HG02938 (cell line): ENCODE measurements at regions not wholly inside any gene's neighbourhood (a gene's known extent, or its start where the extent isn't known, plus 50 kb on each side); places are given as distances from the start of the nearest gene placed in this dataset.
"Not testable (repeated sequence)": the region's sequence is repeated elsewhere in the genome, so short reads cannot be mapped to it uniquely, and the experiment has no call there.

Source experiments
- ATAC-seq: cut with Tn5 transposase; IDR thresholded peaks from one replicate; pipeline ENCODE4 v1.9.1; 2021; ENCODE audit warnings: mild to moderate bottlenecking, moderate library complexity; ENCODE audit not compliant: unreplicated experiment

- ATAC-seq: no peak
These were observed 224.2 kb upstream of the SYNCRIP start for GRCh38 chr6:85866758-85867401.

GRCh38 chr6:85866370-85866730 is 223.7 kb upstream of the SYNCRIP start:
- no peak for ATAC-seq

GRCh38 chr6:85865420-85866369 is 223.0 kb upstream of the SYNCRIP start:
- peak; percentile 65 for ATAC-seq

- no peak for ATAC-seq
These were observed 222.0 kb upstream of the SYNCRIP start for GRCh38 chr6:85864453-85865401.

GRCh38 chr6:85856235-85856634 is 213.5 kb upstream of the SYNCRIP start:
- no peak for ATAC-seq

- not testable (repeated sequence) for ATAC-seq
These were observed 195.8 kb upstream of the SYNCRIP start for GRCh38 chr6:85838351-85839119.

GRCh38 chr6:85828973-85829372 is 186.3 kb upstream of the SYNCRIP start:
- no peak for ATAC-seq

GRCh38 chr6:85826997-85827396 is 184.3 kb upstream of the SYNCRIP start:
- ATAC-seq: no peak

- no peak for ATAC-seq
These were observed 181.6 kb upstream of the SYNCRIP start for GRCh38 chr6:85824329-85824728.

GRCh38 chr6:85810558-85810957 is 167.9 kb upstream of the SYNCRIP start:
- ATAC-seq: no peak

GRCh38 chr6:85803721-85804120 is 161.0 kb upstream of the SYNCRIP start:
- no peak for ATAC-seq

GRCh38 chr6:85802162-85802561 is 159.5 kb upstream of the SYNCRIP start:
- no peak for ATAC-seq

GRCh38 chr6:85798931-85799652 is 156.4 kb upstream of the SYNCRIP start:
- no peak for ATAC-seq

GRCh38 chr6:85797993-85798392 is 155.3 kb upstream of the SYNCRIP start:
- ATAC-seq: no peak

GRCh38 chr6:85795945-85796344 is 153.3 kb upstream of the SYNCRIP start:
- ATAC-seq: no peak

- no peak for ATAC-seq
These were observed 149.6 kb upstream of the SYNCRIP start for GRCh38 chr6:85792254-85792653.

GRCh38 chr6:85775883-85776282 is 133.2 kb upstream of the SYNCRIP start:
- no peak for ATAC-seq

- ATAC-seq: no peak
These were observed 130.0 kb upstream of the SYNCRIP start for GRCh38 chr6:85772641-85773040.

- no peak for ATAC-seq
These were observed 129.3 kb upstream of the SYNCRIP start for GRCh38 chr6:85771925-85772430.
